ENCODE measurements at regions not wholly inside any gene's neighbourhood (a gene's known extent, or its start where the extent isn't known, plus 50 kb on each side); places are given as distances from the start of the nearest gene placed in this dataset.
"Not testable (repeated sequence)": the region's sequence is repeated elsewhere in the genome, so short reads cannot be mapped to it uniquely, and the experiment has no call there.

- not testable (repeated sequence) for H3K4me3 Mint-ChIP-seq; H3K4me1 Mint-ChIP-seq; H3K36me3 Mint-ChIP-seq (ENCODE audit: insufficient read depth); H3K27ac Mint-ChIP-seq (ENCODE audit: low read depth); ATAC-seq (replicated peaks; ENCODE audit: extremely low read depth, poor library complexity, severe bottlenecking); H3K27me3 Mint-ChIP-seq; H3K9me3 Mint-ChIP-seq; DNase-seq (ENCODE audit: low spot score in 2 of 2)
These were observed 169.9 kb upstream of the ZNF322 start for GRCh38 chr6:26829480-26829879.

- H3K9me3 Mint-ChIP-seq; DNase-seq (ENCODE audit: low spot score in 2 of 2); H3K27ac Mint-ChIP-seq (ENCODE audit: low read depth); H3K36me3 Mint-ChIP-seq (ENCODE audit: insufficient read depth); H3K4me3 Mint-ChIP-seq; H3K4me1 Mint-ChIP-seq; H3K27me3 Mint-ChIP-seq; ATAC-seq (replicated peaks; ENCODE audit: extremely low read depth, poor library complexity, severe bottlenecking): not testable (repeated sequence)
These were observed 171.4 kb upstream of the ZNF322 start for GRCh38 chr6:26830992-26831391.

GRCh38 chr6:26835707-26836106 lies 176.2 kb upstream of the ZNF322 start:
- H3K27ac Mint-ChIP-seq (ENCODE audit: low read depth); H3K9me3 Mint-ChIP-seq; H3K36me3 Mint-ChIP-seq (ENCODE audit: insufficient read depth); H3K4me1 Mint-ChIP-seq; ATAC-seq (replicated peaks; ENCODE audit: extremely low read depth, poor library complexity, severe bottlenecking); DNase-seq (ENCODE audit: low spot score in 2 of 2); H3K27me3 Mint-ChIP-seq; H3K4me3 Mint-ChIP-seq: not testable (repeated sequence)

GRCh38 chr6:26836657-26837056 lies 177.1 kb upstream of the ZNF322 start:
- H3K4me3 Mint-ChIP-seq; H3K27me3 Mint-ChIP-seq; H3K4me1 Mint-ChIP-seq; DNase-seq (ENCODE audit: low spot score in 2 of 2); ATAC-seq (replicated peaks; ENCODE audit: extremely low read depth, poor library complexity, severe bottlenecking); H3K36me3 Mint-ChIP-seq (ENCODE audit: insufficient read depth); H3K9me3 Mint-ChIP-seq; H3K27ac Mint-ChIP-seq (ENCODE audit: low read depth): not testable (repeated sequence)

- not testable (repeated sequence) for H3K4me1 Mint-ChIP-seq; DNase-seq (ENCODE audit: low spot score in 2 of 2); H3K4me3 Mint-ChIP-seq; H3K36me3 Mint-ChIP-seq (ENCODE audit: insufficient read depth); H3K27ac Mint-ChIP-seq (ENCODE audit: low read depth); H3K27me3 Mint-ChIP-seq; H3K9me3 Mint-ChIP-seq; ATAC-seq (replicated peaks; ENCODE audit: extremely low read depth, poor library complexity, severe bottlenecking)
These were observed 185.3 kb upstream of the ZNF322 start for GRCh38 chr6:26844823-26845222.

GRCh38 chr6:26857289-26857688 lies 197.7 kb upstream of the ZNF322 start:
- not testable (repeated sequence) for DNase-seq (ENCODE audit: low spot score in 2 of 2); H3K36me3 Mint-ChIP-seq (ENCODE audit: insufficient read depth); H3K27ac Mint-ChIP-seq (ENCODE audit: low read depth); ATAC-seq (replicated peaks; ENCODE audit: extremely low read depth, poor library complexity, severe bottlenecking); H3K4me1 Mint-ChIP-seq; H3K27me3 Mint-ChIP-seq; H3K4me3 Mint-ChIP-seq; H3K9me3 Mint-ChIP-seq

GRCh38 chr6:26859067-26859770 lies 199.7 kb upstream of the ZNF322 start:
- not testable (repeated sequence) for H3K27ac Mint-ChIP-seq (ENCODE audit: low read depth); H3K36me3 Mint-ChIP-seq (ENCODE audit: insufficient read depth); H3K4me3 Mint-ChIP-seq; ATAC-seq (replicated peaks; ENCODE audit: extremely low read depth, poor library complexity, severe bottlenecking); H3K9me3 Mint-ChIP-seq; DNase-seq (ENCODE audit: low spot score in 2 of 2); H3K4me1 Mint-ChIP-seq; H3K27me3 Mint-ChIP-seq

- not testable (repeated sequence) for H3K4me3 Mint-ChIP-seq; DNase-seq (ENCODE audit: low spot score in 2 of 2); H3K4me1 Mint-ChIP-seq; ATAC-seq (replicated peaks; ENCODE audit: extremely low read depth, poor library complexity, severe bottlenecking); H3K27ac Mint-ChIP-seq (ENCODE audit: low read depth); H3K9me3 Mint-ChIP-seq; H3K27me3 Mint-ChIP-seq; H3K36me3 Mint-ChIP-seq (ENCODE audit: insufficient read depth)
These were observed 200.2 kb upstream of the ZNF322 start for GRCh38 chr6:26859771-26860163.

GRCh38 chr6:26861913-26862312 lies 202.4 kb upstream of the ZNF322 start:
- H3K9me3 Mint-ChIP-seq; H3K27me3 Mint-ChIP-seq; H3K27ac Mint-ChIP-seq (ENCODE audit: low read depth); H3K4me3 Mint-ChIP-seq; H3K36me3 Mint-ChIP-seq (ENCODE audit: insufficient read depth); DNase-seq (ENCODE audit: low spot score in 2 of 2); ATAC-seq (replicated peaks; ENCODE audit: extremely low read depth, poor library complexity, severe bottlenecking); H3K4me1 Mint-ChIP-seq: not testable (repeated sequence)

- ATAC-seq (replicated peaks; ENCODE audit: extremely low read depth, poor library complexity, severe bottlenecking); H3K4me3 Mint-ChIP-seq; DNase-seq (ENCODE audit: low spot score in 2 of 2); H3K27ac Mint-ChIP-seq (ENCODE audit: low read depth); H3K4me1 Mint-ChIP-seq; H3K27me3 Mint-ChIP-seq; H3K36me3 Mint-ChIP-seq (ENCODE audit: insufficient read depth); H3K9me3 Mint-ChIP-seq: not testable (repeated sequence)
These were observed 204.1 kb upstream of the ZNF322 start for GRCh38 chr6:26863641-26864040.

- H3K4me1 Mint-ChIP-seq; H3K27me3 Mint-ChIP-seq; H3K4me3 Mint-ChIP-seq; DNase-seq (ENCODE audit: low spot score in 2 of 2); ATAC-seq (replicated peaks; ENCODE audit: extremely low read depth, poor library complexity, severe bottlenecking); H3K36me3 Mint-ChIP-seq (ENCODE audit: insufficient read depth); H3K9me3 Mint-ChIP-seq; H3K27ac Mint-ChIP-seq (ENCODE audit: low read depth): not testable (repeated sequence)
These were observed 239.2 kb upstream of the ZNF322 start for GRCh38 chr6:26898785-26899184.

GRCh38 chr6:26924206-26924605 lies 264.7 kb upstream of the ZNF322 start:
- not testable (repeated sequence) for H3K9me3 Mint-ChIP-seq; H3K4me3 Mint-ChIP-seq; H3K27ac Mint-ChIP-seq (ENCODE audit: low read depth); H3K27me3 Mint-ChIP-seq; DNase-seq (ENCODE audit: low spot score in 2 of 2); H3K4me1 Mint-ChIP-seq; ATAC-seq (replicated peaks; ENCODE audit: extremely low read depth, poor library complexity, severe bottlenecking); H3K36me3 Mint-ChIP-seq (ENCODE audit: insufficient read depth)

- H3K27me3 Mint-ChIP-seq; H3K27ac Mint-ChIP-seq (ENCODE audit: low read depth); H3K9me3 Mint-ChIP-seq; H3K36me3 Mint-ChIP-seq (ENCODE audit: insufficient read depth); H3K4me3 Mint-ChIP-seq; ATAC-seq (replicated peaks; ENCODE audit: extremely low read depth, poor library complexity, severe bottlenecking); H3K4me1 Mint-ChIP-seq; DNase-seq (ENCODE audit: low spot score in 2 of 2): not testable (repeated sequence)
These were observed 268.6 kb upstream of the ZNF322 start for GRCh38 chr6:26928190-26928589.
